HG02678 (cell line): ENCODE measurements at regions not wholly inside any gene's neighbourhood (a gene's known extent, or its start where the extent isn't known, plus 50 kb on each side); places are given as distances from the start of the nearest gene placed in this dataset.

Experiments used
- ATAC-seq: cut with Tn5 transposase; IDR thresholded peaks from one replicate; pipeline ENCODE4 v1.9.1; 2021; ENCODE audit warnings: mild to moderate bottlenecking, moderate library complexity; ENCODE audit not compliant: unreplicated experiment

DNA sequence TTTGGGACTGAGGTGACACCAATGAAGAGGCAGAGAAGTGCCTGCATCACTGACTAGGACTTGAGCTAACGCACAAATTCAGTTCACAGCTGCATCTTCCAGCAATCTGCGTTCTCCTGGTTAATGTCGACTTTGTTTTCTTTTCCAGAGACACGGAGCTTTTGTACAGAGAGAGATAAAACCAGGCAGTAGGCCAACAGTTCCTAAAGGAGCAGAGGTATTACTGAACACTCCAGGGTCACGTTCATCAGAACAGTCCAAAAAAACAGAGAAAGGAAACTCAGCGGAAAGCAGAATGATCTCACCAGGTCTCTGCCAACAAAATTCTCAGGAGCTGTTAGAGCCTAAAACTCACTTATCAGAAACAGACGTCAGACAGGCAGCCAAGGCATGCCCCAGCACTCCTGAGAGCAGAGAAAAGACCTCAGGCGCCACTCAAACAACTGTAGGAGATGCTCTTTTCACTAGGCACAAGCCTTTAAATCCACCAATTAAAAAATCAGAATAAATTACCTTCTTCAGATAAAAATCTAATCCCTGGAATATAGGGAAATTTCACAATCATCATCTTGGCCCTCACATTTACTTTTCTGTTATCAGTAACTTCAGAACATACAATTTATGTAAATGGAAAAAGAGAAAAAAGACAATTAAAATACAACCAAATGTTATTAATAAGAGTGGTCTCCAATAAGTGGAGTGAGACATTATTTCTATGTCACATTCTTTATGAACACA, 95.9 kb upstream of the SPTBN1 start:
- no peak for ATAC-seq

DNA sequence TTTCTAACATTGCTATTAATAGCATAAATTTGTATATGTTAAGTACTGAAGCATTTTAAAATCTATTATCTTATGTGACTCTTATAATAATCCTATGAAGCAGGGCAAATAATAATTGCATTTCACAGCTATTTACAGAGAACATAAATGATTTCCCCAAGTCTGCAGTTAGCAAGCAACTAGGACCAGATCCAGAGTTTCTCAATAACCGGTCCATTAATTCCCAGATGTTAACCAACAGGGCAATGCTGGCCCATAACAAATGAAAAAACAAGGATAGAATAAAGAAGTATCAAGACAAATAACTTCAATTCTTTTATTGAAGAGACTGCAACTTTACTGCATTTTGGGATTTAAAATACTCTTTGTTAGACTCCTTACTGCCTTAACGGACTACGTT, 91.7 kb upstream of the SPTBN1 start:
- ATAC-seq = no peak

DNA sequence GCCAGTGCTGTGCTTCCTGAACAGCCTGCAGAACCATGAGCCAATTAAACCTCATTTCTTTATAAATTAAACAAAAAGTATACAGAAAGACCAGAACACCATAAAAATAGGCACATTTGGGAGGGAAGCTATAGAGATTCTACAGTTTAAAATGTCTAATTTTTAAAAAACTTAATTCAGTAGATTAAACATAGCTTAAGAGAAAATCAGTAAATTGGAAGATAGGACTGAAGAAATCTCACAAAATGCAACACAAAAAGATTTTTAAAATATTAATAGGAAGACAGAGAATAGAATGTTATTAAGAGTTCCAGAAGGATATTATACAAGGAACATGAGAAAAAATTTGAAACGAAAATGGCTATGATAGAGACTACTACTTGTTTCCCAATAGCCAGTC, 90.5 kb upstream of the SPTBN1 start:
- no peak for ATAC-seq

DNA sequence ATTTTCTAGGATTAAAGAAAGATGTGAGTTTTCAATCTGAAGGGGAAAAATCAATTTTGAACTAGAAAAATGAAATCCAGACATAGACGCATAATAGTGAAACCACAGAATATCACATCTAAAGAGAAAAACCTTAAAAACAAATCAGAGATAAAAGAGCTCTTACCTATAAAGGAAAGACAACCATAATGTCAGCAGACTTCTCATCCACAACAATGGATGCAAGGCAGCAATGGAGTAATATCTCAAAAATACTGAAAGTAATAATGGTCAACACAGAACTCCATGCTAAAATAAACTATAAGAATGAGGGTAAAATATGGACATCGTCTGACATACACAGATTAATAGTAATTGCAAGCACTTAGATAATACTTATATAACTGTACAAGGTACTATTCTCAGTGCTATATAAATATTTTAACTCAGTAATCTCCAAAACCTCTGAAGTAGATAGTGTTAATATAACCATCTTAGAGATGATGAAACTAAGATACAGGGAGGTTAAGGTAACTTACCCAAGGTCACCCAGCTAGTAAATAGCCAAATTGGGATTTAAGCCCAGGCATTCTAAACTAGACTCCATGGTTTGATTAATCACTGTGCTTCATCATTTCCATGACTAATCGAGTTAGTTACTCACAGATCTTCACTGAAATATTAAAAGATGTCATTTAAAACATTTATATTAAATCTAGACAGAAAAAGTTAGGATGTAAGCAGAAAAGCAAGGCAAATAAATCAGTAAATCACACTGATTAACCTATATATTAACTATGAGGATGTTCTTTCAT, 89.4 kb upstream of the SPTBN1 start:
- ATAC-seq = no peak

DNA sequence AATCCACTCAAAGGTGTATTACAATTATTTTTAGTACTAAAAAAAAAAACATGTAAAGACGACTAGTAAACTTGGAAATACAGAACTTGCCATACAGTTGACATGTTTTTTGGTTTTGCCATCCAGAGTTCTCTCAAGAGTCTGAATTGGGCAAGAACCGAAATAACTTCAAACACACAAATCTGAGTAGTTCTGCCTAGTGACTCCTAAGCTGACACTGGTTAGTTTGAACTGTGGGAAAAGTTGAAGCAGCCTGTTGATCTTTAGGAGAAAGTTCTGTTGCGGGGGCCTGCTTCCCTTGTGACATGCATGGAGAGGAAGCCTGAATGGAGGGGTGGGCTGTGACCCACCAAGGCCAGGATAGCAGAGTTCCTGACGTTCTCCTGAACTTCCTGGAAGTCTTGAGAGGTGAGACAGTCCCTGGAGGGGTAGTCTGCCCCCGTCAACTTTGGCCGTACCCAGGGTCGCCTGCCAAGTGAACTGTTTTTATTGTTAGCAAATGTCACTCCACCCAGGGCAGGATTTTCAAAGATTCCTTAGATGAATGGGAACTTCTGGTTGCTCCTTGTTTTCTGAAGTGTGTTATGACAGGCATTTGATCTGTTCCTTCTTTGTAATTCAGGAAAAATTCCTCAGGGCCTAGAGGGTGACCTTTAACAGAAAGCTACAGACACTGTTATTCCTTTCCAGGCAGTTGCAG, 85.6 kb upstream of the SPTBN1 start:
- ATAC-seq = no peak

DNA sequence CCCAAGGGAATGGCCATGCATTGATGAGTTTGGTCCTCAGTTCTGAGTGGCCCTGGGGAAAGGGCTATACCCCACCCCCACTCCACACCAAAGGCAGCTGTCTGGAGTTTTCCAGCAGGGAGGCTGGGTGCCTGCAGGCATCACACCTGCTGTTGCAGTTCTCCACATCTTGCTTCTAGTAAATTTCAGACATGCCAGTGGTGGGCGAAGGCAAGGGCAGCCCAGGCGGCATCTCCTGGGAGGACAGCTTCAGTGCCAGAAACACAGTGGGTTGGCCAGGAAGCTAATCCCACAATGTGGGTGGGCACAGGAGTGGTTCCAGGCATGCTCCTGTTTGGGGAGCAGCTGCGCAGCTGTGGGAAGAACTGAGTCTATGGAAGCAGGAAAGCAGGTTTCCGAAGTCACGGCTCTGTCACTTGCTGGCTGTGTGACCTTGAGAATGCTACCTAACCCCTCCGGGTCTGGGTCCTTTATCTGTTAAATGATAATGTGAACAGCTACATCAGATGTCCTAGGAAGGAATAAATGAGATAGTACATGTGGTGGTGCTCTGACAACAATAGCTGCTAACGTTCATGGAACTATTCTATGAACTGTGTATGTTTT, 84.6 kb upstream of the SPTBN1 start:
- ATAC-seq = no peak

DNA sequence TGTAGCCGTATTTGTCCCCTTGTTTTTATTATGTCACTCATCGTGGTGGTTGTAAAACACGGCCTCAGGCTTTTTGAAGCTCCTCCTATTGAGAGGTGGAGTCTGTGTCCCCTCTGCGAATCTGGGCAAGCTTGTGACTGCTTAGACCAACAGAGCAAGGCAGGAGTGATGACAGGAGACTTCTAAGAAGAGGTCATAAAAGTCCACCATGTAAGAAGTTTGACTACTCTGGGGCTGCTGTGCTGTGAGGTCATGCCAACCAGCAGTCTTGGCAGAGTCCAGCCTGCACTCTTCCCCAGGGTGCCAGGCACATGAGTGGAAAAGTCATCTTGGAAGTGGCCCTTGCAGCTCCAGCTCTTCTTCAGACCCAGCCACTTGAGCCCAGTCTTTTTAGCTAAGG, 83.8 kb upstream of the SPTBN1 start:
- no peak for ATAC-seq

DNA sequence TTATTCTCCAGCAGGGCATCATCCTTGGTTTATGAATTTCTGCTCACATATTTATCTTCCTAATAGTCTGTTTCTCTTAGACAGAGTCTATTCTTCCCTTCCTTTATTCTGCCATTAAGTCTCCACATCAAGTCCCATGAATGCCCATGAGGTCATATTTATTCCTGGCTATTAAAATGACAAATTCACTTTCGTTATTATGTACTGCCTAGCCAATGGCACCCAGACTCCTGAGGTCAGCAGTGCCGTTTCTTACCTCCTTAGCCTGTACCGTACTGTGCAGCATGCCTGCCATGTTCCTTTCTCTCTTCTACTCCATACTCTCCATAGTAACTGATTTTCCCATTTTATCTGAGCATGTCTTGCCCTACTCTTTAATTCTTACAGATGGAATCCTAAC, 82.3 kb upstream of the SPTBN1 start:
- no peak for ATAC-seq

DNA sequence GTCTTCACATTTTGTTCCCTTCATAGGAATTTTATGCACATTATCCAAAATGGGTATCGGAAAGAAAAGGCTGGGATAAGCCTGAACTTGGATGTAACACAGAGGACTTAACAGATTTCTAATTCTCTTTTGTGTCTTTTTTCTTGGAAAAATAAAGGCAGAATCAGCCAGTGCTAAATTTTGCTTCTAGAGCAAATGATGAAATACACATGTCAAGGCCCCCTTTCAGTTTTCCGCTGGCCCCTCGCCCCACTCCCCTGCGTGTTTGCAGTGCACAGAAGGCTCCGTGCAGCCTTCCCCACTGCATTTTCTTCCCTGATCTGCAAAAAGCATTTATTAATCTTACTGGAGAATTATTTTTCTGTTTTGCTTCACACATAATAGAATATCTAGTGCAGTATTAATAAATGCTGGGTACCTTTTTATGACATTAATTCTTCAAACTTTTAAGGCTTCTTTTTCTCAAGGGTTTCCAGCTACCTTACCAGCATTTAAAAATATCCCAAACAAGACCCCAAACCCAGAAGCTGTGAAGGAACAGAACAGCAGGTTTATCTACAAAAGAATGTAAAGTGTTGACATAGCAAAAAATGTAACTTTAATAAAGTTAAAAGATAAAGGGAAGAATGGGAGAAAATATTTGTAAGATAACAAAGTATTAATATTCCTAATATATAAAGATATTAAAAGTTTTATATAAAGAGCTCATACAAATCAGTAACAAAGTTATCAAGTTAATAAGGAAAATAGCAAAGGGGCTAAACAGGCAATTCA, 81.3 kb upstream of the SPTBN1 start:
- no peak for ATAC-seq

DNA sequence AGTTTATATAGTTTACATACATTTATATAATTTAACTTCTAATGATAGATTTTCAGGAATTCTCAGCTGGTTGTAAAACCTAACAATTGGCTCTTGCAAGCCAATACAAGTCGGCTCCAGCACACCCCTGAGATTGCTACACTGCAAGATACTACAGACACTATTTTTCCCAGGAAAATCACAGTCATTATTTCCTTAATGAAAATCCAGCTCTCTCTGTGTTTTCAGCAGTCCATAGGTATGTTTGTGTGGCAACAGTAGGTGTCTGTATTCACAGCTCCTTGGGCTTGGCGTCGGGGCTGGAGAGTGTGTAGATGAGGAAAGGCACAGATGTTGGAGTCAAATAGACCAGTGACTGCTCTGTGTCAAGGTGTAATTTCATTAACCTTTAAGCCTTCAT, 78.7 kb upstream of the SPTBN1 start:
- ATAC-seq = no peak

DNA sequence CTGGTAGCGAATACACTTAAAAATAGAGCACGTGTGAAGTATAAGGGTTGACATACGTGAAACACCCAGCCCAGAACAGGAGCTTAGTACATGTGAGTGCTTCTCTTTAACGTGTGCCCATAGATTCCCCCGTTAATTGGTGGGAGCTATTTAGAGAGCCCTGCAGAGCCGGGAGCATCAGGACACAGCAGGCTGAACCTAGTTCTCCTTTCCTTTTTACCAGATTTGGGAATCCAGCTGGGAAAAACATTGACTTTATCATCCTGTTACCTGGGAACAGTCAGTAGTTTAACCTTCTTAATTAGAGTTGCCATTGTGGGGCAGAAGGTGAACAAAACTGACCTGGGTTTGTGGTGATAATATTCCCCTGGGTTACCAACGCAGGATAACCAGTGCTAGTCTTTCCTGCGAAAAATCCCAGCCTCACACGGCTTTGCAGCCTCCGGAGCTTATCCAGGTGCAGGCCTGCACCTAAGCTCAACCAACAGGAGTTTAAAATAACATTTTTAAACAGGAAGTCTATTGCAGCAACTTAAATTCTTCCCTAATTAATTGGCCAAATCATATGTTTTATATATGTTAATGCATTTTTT, 78.1 kb upstream of the SPTBN1 start:
- ATAC-seq = no peak

DNA sequence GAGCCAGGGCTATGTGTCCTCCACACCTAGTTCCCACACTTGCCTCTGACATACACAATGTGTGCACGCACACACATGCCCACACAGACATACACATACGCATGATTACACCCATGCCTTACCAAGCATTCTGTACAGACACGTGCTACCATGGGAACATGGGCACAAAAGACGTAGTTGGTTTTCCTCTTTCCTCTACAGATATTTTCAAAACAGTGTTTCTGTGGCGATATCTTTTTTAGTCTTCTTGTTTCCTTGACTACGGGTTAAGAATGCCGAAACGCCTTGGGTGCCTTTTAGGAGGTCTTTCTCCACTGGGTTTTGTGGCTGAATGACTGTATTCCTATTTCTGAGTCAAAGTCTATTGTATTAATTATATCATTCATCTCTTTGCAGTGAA, 75.5 kb upstream of the SPTBN1 start:
- ATAC-seq = no peak

DNA sequence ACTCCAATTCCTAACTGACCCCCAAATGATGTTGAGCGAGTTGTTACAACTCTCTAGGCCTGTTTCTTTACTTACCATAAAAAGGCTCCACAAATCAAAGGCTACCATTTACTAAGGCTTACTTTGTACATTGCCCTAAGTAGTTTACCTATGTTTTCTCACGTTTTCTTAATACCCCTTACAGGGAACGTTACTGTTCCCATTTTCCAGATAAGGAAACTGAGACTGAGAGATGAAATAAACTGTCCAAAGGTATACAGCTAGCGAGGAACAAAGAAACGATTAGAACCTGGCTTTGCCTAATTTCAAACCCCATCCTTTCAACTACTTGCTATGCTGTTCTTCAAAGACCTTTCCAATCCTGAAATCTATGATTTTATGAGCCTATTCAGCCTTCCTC, 74.8 kb upstream of the SPTBN1 start:
- ATAC-seq = no peak

DNA sequence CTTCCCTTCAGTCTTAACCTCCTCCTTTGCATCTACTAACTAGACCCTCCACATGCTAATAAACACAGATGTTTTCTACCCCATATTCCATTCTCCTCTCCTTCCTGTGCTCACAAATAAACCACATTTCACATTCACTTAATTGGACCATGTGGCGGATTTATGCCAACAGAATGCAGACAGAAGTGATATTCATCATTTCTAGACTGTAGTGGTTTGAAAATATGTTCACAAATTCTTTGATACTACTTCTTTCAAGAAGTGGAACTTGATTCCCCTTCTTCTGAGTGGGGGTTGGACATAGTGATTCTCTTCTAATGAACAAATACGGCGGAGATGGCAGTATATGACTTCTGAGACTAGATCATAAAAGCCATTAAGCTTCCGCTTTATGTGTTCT, 73.5 kb upstream of the SPTBN1 start:
- no peak for ATAC-seq

DNA sequence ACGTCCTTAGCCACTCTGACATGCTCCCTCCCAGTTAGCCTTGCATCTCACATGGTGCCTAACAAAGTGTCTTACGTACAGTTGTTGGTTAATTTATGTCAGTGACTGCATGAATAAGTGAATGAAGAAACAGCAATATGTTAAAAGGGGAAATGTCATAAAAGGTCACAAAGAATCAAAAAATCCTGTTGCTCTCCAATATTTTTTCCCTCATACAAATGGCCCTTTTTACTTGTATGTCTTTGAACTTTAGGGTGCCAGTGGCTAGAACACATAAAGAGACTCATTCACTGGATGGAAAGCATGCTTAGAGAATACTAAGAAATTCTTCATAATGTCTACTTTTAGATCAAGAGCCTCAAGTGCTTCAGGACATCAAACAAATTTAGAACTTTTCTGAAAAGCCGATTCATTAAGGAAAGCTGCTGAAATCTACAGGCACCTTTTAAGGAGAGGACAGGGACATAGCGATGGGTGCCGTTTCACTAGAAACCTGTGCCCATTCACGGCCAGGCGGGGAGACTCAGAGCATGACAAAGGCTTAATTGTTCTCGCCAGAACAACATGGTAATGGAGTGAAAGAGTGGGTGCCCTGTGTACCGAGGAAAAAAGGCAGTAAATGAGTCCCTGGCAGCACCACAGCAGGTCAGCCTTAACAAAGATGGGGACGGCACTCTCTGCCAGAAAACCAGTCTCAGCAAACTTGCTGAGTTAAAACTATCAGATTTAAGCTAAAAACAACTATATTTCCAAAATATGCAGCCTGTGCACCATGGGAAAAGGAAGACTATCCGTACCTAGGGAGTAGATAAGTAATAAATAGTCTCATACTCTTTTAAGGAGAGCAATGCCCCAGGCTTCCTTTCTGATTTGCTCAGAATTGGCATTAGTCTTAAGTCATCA, 71.6 kb upstream of the SPTBN1 start:
- no peak for ATAC-seq

DNA sequence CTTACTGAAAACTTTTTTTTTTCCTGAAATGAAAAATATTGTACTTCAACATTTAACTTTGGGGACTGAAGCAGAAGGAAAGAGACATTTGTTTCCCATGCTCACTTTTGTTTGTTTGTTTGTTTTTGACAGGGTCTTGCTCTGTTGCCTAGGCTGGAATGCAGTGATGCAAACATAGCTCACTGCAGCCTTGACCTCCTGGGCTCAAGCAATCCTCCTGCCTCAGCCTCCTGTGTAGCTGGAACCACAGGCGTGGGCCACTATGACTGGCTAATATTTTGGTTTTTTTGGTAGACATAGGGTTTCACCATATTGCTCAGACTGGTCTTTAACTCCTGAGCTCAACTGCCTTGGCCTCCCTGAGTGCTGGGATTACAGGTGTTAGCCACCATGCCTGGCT, 70.9 kb upstream of the SPTBN1 start:
- no peak for ATAC-seq

DNA sequence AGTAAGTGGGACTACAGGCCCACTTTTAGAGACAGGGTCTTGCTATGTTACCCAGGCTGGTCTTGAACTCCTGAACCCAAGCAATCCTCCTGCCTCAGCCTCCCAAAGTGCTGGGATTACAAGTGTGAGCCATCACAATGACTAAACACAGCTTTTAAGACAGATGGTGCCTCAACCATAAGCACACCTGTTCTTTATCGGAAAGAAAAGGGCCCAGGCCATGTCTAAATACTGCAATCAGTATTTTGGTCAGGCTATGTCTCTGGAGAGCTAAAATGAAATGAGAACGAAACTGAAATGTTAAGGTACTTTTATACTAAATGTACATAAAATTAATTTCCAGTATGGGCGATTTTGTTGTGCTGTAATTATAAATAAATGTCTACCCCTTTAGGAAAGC, 69.5 kb upstream of the SPTBN1 start:
- no peak for ATAC-seq

DNA sequence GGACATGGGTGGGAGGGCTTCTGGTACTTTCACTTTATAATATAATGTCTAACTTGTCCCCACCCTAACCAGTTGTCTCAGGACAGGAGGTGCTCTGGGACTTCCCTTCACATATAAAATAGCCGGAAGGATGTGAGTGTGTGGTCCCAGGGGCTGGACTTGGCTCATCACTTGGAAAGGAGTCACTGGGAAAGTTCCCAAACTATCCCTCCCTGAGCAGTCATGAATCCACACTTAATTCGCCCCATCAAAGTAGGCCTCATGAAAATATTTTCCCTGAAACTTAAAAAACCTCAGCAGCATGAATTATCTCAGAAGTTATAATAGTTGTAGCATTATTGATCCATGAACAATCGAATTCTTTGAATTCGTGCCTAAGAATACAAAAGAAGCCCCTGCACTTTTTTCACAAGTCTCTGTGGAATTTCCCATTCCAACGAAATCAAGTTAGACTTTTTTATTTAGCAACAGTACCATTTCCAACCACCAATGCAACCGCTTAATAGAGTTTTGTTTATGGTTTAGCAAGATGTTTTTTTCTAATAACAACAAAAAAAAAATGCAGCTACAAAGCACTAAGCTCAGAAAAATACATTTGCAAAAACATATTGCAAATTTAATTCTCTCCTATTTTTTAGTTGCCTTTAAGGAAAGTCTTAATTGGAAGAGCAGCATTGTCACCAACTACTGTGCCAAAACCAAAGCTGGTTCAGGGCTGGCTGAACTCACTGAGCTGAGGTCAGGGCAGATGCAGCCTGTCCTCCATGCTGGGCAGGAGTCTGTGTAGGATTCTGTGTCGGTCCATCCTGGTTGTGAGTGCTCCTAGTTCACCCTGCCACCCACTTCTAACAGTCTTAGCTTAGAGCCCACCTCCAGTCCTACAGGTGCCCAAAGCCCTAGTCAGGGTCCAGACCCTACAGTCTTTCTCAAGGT, 68.8 kb upstream of the SPTBN1 start:
- no peak for ATAC-seq
